Lower lobe of right lung (tissue), 2 donors: ENCODE measurements at regions not wholly inside any gene's neighbourhood (a gene's known extent, or its start where the extent isn't known, plus 50 kb on each side); places are given as distances from the start of the nearest gene placed in this dataset.

Experiments used
- ATAC-seq, 2 donors: fragments of 200-7000 bp; cut with Tn5 transposase; one replicate each; pipeline ENCODE4 v1.9.1; 2020 to 2022; ENCODE audit warnings: mild to moderate bottlenecking in 2 of 2, moderate library complexity in 2 of 2
- DNase-seq: peaks from one replicate; pipeline ENCODE4 v3.0.0-alpha.2; 2020
- H3K27ac ChIP-seq: fragments of 200-600 bp; one replicate; pipeline ENCODE4 v1.8.0; 2022
- H3K27me3 ChIP-seq: fragments of 200-600 bp; one replicate; pipeline ENCODE4 v1.8.0; 2022; ENCODE audit warnings: low read depth
- H3K36me3 ChIP-seq: fragments of 200-600 bp; one replicate; pipeline ENCODE4 v1.8.0; 2022; ENCODE audit warnings: mild to moderate bottlenecking
- H3K4me1 ChIP-seq: fragments of 200-600 bp; one replicate; pipeline ENCODE4 v1.8.0; 2022
- H3K4me3 ChIP-seq: fragments of 200-600 bp; one replicate; pipeline ENCODE4 v1.8.0; 2022; ENCODE audit warnings: mild to moderate bottlenecking
- H3K9me3 ChIP-seq: fragments of 200-600 bp; one replicate; pipeline ENCODE4 v1.8.0; 2022
- CTCF ChIP-seq: fragments of 200-600 bp; IDR thresholded peaks from one replicate; pipeline ENCODE4 v1.8.0; 2022; ENCODE audit warnings: antibody characterized with exemption, mild to moderate bottlenecking
- intact Hi-C: fragments of 100-400 bp; cut with DNase I; formaldehyde crosslinking; loops from one replicate; pipeline ENCODE4 v1.11.0; 2022
- donor health status: DM: no; HTN: yes; CAD: no; lungs with severe emphysema.

GRCh38 chr14:65263177-65263788, 149.2 kb upstream of the FUT8 start:
- H3K9me3 ChIP-seq: no peaks in the 10 kb centered on the region

GRCh38 chr14:65267856-65268255, 144.7 kb upstream of the FUT8 start:
- no peaks in the 10 kb centered on the region for H3K27me3 ChIP-seq
- intact Hi-C loops: no loop called here
- no peaks in the 10 kb centered on the region for H3K9me3 ChIP-seq
- DNase-seq: no peak
- H3K4me1 ChIP-seq: no peaks in the 10 kb centered on the region
- no peak for ATAC-seq
- H3K27ac ChIP-seq: no peak overlapping the region
- TF ChIP-seq CTCF: no peak
- H3K4me3 ChIP-seq: no peak overlapping the region
- no peaks in the 10 kb centered on the region for H3K36me3 ChIP-seq

More at GRCh38 chr14:65263177-65263788, 149.2 kb upstream of the FUT8 start:
- Histone ChIP-seq H3K27me3 (no peaks in the 10 kb centered on the region), H3K27ac (no peak overlapping the region), H3K4me1 (no peaks in the 10 kb centered on the region), H3K36me3 (no peaks in the 10 kb centered on the region), H3K4me3 (no peak overlapping the region)
- intact Hi-C loops: no loop called here
- DNase-seq (no peak), ATAC-seq (no peak)
- TF ChIP-seq CTCF: no peak

GRCh38 chr14:65268594-65268993, 143.9 kb upstream of the FUT8 start:
- Histone ChIP-seq H3K36me3 (no peaks in the 10 kb centered on the region), H3K4me1 (no peaks in the 10 kb centered on the region), H3K27ac (no peak overlapping the region), H3K27me3 (no peaks in the 10 kb centered on the region), H3K9me3 (no peaks in the 10 kb centered on the region), H3K4me3 (no peak overlapping the region)
- no peak for TF ChIP-seq CTCF
- DNase-seq (no peak), ATAC-seq (no peak)
- intact Hi-C loops: no loop called here

GRCh38 chr14:65269732-65270131, 142.8 kb upstream of the FUT8 start:
- no peaks in the 10 kb centered on the region for H3K9me3 ChIP-seq
- intact Hi-C loops: no loop called here
- no peak overlapping the region for H3K4me3 ChIP-seq
- DNase-seq: no peak
- no peaks in the 10 kb centered on the region for H3K4me1 ChIP-seq
- H3K27ac ChIP-seq: no peak overlapping the region
- TF ChIP-seq CTCF: no peak
- H3K36me3 ChIP-seq: no peaks in the 10 kb centered on the region
- ATAC-seq: no peak
- no peaks in the 10 kb centered on the region for H3K27me3 ChIP-seq

GRCh38 chr14:65277027-65277426, 135.5 kb upstream of the FUT8 start:
- Histone ChIP-seq H3K9me3 (no peaks in the 10 kb centered on the region), H3K27ac (no peak overlapping the region), H3K36me3 (no peaks in the 10 kb centered on the region), H3K27me3 (no peaks in the 10 kb centered on the region), H3K4me3 (no peak overlapping the region), H3K4me1 (peaks cover 4% of the 10 kb centered on the region)
- intact Hi-C loops: no loop called here
- no peak for TF ChIP-seq CTCF
- ATAC-seq (no peak), DNase-seq (no peak)
